PC-9 (cell line): ENCODE measurements at regions not wholly inside any gene's neighbourhood (a gene's known extent, or its start where the extent isn't known, plus 50 kb on each side); places are given as distances from the start of the nearest gene placed in this dataset.

Experiments used
- EZH2 ChIP-seq: fragments of 200-600 bp; sonication (generic); IDR thresholded peaks from 2 replicates; pipeline ENCODE4 v1.8.0; 2017; ENCODE audit warnings: antibody characterized with exemption, low read depth
- TF ChIP-seq, protein P1 (sequence below): fragments of 200-600 bp; sonication (generic); conservative IDR thresholded peaks from 2 replicates; pipeline ENCODE4 v1.6.1; 2017; ENCODE audit warnings: mixed run types, antibody characterized with exemption, mild to moderate bottlenecking, moderate library complexity

DNA sequence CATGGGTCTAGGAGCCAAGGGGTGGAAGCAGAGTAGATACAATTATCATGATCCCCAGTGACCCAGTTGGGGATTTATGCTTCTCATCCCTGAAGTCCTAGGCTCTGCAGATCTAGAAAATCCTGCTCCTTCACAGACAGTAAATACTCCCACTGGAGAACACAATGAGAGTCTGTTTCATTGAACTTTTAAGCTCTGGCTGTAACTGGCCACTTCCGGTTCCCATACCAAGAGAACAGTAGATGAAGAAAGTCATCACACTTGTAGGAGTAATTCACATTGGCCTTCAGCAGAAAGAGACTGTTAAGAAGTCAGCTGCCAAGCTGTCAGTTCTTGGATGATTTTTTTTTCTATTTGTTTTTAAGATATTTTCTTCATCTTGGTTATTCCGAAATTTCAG lies 597.1 kb downstream of the ACTL7B start:
- TF ChIP-seq, protein P1, sequence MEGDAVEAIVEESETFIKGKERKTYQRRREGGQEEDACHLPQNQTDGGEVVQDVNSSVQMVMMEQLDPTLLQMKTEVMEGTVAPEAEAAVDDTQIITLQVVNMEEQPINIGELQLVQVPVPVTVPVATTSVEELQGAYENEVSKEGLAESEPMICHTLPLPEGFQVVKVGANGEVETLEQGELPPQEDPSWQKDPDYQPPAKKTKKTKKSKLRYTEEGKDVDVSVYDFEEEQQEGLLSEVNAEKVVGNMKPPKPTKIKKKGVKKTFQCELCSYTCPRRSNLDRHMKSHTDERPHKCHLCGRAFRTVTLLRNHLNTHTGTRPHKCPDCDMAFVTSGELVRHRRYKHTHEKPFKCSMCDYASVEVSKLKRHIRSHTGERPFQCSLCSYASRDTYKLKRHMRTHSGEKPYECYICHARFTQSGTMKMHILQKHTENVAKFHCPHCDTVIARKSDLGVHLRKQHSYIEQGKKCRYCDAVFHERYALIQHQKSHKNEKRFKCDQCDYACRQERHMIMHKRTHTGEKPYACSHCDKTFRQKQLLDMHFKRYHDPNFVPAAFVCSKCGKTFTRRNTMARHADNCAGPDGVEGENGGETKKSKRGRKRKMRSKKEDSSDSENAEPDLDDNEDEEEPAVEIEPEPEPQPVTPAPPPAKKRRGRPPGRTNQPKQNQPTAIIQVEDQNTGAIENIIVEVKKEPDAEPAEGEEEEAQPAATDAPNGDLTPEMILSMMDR, result no peak
- no peak for TF ChIP-seq EZH2
